GM12864 (cell line): ENCODE measurements at regions not wholly inside any gene's neighbourhood (a gene's known extent, or its start where the extent isn't known, plus 50 kb on each side); places are given as distances from the start of the nearest gene placed in this dataset.

ENCODE experiments used
- DNase-seq: peaks from one replicate; pipeline ENCODE4 v3.0.0-alpha.2; 2011; ENCODE audit warnings: low read depth
- H3K4me3 ChIP-seq: 2 replicates; pipeline ENCODE4 v1.5.1; 2011; ENCODE audit warnings: mild to moderate bottlenecking, low read depth, low read length, control low read depth
- CTCF ChIP-seq: IDR thresholded peaks from 2 replicates; pipeline ENCODE4 v1.5.1; 2011; ENCODE audit warnings: low read depth, mild to moderate bottlenecking, moderate library complexity, low read length, control low read depth, inconsistent platforms; ENCODE audit errors: missing control alignments

- DNase-seq: no peak
- H3K4me3 ChIP-seq: no peak overlapping the region
- TF ChIP-seq CTCF: no peak
Observed at GRCh38 chr15:87610366-87610765, 646.2 kb downstream of the NTRK3 start.

GRCh38 chr15:87609894-87610293 lies 646.6 kb downstream of the NTRK3 start:
- TF ChIP-seq CTCF: no peak
- H3K4me3 ChIP-seq: no peak overlapping the region
- DNase-seq: no peak

GRCh38 chr15:87609474-87609873 lies 647.1 kb downstream of the NTRK3 start:
- TF ChIP-seq CTCF: no peak
- no peak for DNase-seq
- H3K4me3 ChIP-seq: no peak overlapping the region

- TF ChIP-seq CTCF: no peak
- H3K4me3 ChIP-seq: no peak overlapping the region
- DNase-seq: no peak
Observed at GRCh38 chr15:87608238-87609028, 648.1 kb downstream of the NTRK3 start.

DNA sequence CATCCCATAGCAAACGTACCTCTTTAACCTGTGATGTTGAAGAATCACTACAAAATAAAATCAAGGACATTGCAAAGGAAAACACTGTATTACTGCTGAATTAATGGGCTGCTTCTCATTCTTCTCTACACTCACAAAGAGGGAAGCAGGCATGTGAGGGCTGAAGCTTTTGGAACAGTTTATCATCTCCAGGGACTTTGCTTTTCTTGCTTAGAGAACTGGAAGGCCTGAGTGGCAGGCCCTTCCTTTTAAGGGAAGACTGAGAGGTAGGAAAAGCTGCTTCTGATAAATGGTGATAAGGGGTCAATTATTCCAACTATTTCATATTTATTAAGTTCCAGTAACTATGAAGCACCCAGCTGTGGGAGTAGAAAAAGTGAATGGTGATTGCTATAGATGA lies 649.6 kb downstream of the NTRK3 start:
- H3K4me3 ChIP-seq: no peak overlapping the region
- no peak for DNase-seq
- no peak for TF ChIP-seq CTCF

DNA sequence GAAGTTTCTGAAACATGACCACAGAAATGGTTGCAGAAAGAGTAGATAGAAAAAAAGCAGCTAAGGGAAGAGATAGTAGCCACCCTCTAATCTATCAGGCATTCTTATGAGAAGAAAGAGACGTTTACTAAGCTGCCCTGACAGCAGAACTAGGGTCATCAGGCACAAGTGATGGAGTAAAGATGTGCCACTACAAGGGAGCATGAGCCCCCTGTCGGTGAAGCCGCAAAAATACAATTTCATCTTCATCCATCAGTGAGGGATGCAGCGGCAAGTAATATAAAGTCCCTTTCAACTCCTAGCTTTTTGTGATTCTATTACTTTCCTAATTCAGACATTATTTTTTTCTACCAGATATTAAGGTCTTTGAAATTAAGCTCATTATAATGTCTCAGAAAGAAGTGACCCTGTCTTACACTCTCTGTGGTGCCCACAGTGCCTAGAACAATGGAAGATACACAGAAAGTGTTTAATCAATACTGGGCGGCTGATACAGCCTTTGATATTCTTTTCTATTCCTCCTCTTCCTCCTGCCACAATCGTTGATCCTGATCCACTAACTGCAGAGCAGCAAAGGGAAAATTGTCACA lies 651.6 kb downstream of the NTRK3 start:
- DNase-seq: no peak

More for the DNA sequence above, 651.6 kb downstream of the NTRK3 start:
- no peak overlapping the region for H3K4me3 ChIP-seq
- TF ChIP-seq CTCF: peak; percentile 43
